Calu3 (cell line): ENCODE measurements at regions not wholly inside any gene's neighbourhood (a gene's known extent, or its start where the extent isn't known, plus 50 kb on each side); places are given as distances from the start of the nearest gene placed in this dataset.

Experiments
- BruUV-seq: library from RNA; stranded (reverse); fragments of 400-500 nt; replicated peaks from 2 replicates; lab custom pipeline; 2021; lab: Mats Ljungman, UMichigan
- CTCF ChIA-PET: fragments of 300-600 bp; sonication (Branson Sonifier 250); formaldehyde crosslinking; loops from one replicate; lab custom pipeline; 2022; ENCODE audit warnings: antibody characterized with exemption; lab: Charles Lee
- DNase-seq: peaks from one replicate; pipeline ENCODE4 v3.0.0; 2022
- H3K27ac Mint-ChIP-seq: one replicate; pipeline ENCODE4 v1.8.0; 2022; ENCODE audit warnings: mixed read lengths; ENCODE audit not compliant: unreplicated experiment
- H3K27me3 Mint-ChIP-seq: one replicate; pipeline ENCODE4 v1.8.0; 2022; ENCODE audit warnings: mixed read lengths; ENCODE audit not compliant: unreplicated experiment
- H3K36me3 Mint-ChIP-seq: one replicate; pipeline ENCODE4 v1.8.0; 2022; ENCODE audit warnings: mild to moderate bottlenecking, moderate library complexity, mixed read lengths; ENCODE audit not compliant: insufficient read depth, unreplicated experiment
- H3K4me1 Mint-ChIP-seq: one replicate; pipeline ENCODE4 v1.8.0; 2022; ENCODE audit warnings: mild to moderate bottlenecking, low read depth, mixed read lengths; ENCODE audit not compliant: unreplicated experiment
- H3K4me3 Mint-ChIP-seq: one replicate; pipeline ENCODE4 v1.8.0; 2022; ENCODE audit warnings: mild to moderate bottlenecking, low read depth, moderate library complexity, mixed read lengths; ENCODE audit not compliant: unreplicated experiment
- H3K9me3 Mint-ChIP-seq: one replicate; pipeline ENCODE4 v1.8.0; 2022; ENCODE audit warnings: low read depth, mixed read lengths; ENCODE audit not compliant: unreplicated experiment
- CTCF ChIP-seq: fragments of 200-600 bp; IDR thresholded peaks from one replicate; pipeline ENCODE4 v1.8.0; 2022; ENCODE audit warnings: antibody characterized with exemption; ENCODE audit not compliant: unreplicated experiment
- intact Hi-C: fragments of 100-400 bp; cut with micrococcal nuclease; formaldehyde crosslinking; loops from one replicate; pipeline ENCODE4 v1.10.0; 2022; ENCODE audit not compliant: unreplicated experiment

GRCh38 chr9:23194281-23194680, 631.8 kb downstream of the ELAVL2 start:
- Mint-ChIP-seq H3K9me3 (no peaks in the 10 kb centered on the region), H3K27me3 (no peaks in the 10 kb centered on the region), H3K4me3 (no peak overlapping the region), H3K36me3 (no peaks in the 10 kb centered on the region), H3K4me1 (no peaks in the 10 kb centered on the region), H3K27ac (no peak overlapping the region)
- no peak for DNase-seq
- BruUV-seq = no TSS peak
- intact Hi-C loops = no loop called here
- no peak for TF ChIP-seq CTCF
- CTCF ChIA-PET = no interaction called here

GRCh38 chr9:23215688-23216087, 610.4 kb downstream of the ELAVL2 start:
- no peak overlapping the region for H3K4me3 Mint-ChIP-seq
- BruUV-seq = no TSS peak
- no peak for DNase-seq
- CTCF ChIA-PET = no interaction called here
- H3K36me3 Mint-ChIP-seq = no peaks in the 10 kb centered on the region
- H3K27me3 Mint-ChIP-seq = no peaks in the 10 kb centered on the region
- H3K4me1 Mint-ChIP-seq = no peaks in the 10 kb centered on the region
- H3K9me3 Mint-ChIP-seq = no peaks in the 10 kb centered on the region
- no peak for TF ChIP-seq CTCF
- intact Hi-C loops = no loop called here
- no peak overlapping the region for H3K27ac Mint-ChIP-seq

- Mint-ChIP-seq H3K36me3 (no peaks in the 10 kb centered on the region), H3K27ac (no peak overlapping the region), H3K9me3 (no peaks in the 10 kb centered on the region), H3K4me3 (no peak overlapping the region), H3K4me1 (no peaks in the 10 kb centered on the region), H3K27me3 (no peaks in the 10 kb centered on the region)
- no peak for TF ChIP-seq CTCF
- intact Hi-C loops = no loop called here
- CTCF ChIA-PET = no interaction called here
- no peak for DNase-seq
- BruUV-seq = no TSS peak
Observed at GRCh38 chr9:23219471-23219870, 606.6 kb downstream of the ELAVL2 start.

- CTCF ChIA-PET = no interaction called here
- no peak for TF ChIP-seq CTCF
- H3K36me3 Mint-ChIP-seq = no peaks in the 10 kb centered on the region
- BruUV-seq = no TSS peak
- DNase-seq = no peak
- no peaks in the 10 kb centered on the region for H3K4me1 Mint-ChIP-seq
- H3K27ac Mint-ChIP-seq = no peak overlapping the region
- peaks cover 3% of the 10 kb centered on the region for H3K9me3 Mint-ChIP-seq
- H3K27me3 Mint-ChIP-seq = no peaks in the 10 kb centered on the region
- intact Hi-C loops = no loop called here
- no peak overlapping the region for H3K4me3 Mint-ChIP-seq
Observed at GRCh38 chr9:23220171-23220570, 605.9 kb downstream of the ELAVL2 start.
